Hepatocyte (in vitro differentiated cells): ENCODE measurements at regions not wholly inside any gene's neighbourhood (a gene's known extent, or its start where the extent isn't known, plus 50 kb on each side); places are given as distances from the start of the nearest gene placed in this dataset.

Experiments used
- DNase-seq: peaks from one replicate; pipeline ENCODE4 v3.0.0-alpha.2; 2016; ENCODE audit warnings: low spot score
- H2AFZ ChIP-seq: fragments of 200-600 bp; sonication (generic); 2 replicates; pipeline ENCODE4 v1.6.0; 2016; ENCODE audit warnings: antibody characterized with exemption, mild to moderate bottlenecking
- H3K27ac ChIP-seq: fragments of 200-600 bp; sonication (generic); 2 replicates; pipeline ENCODE4 v1.5.1; 2016; ENCODE audit warnings: mild to moderate bottlenecking
- H3K27me3 ChIP-seq: fragments of 200-600 bp; sonication (generic); 2 replicates; pipeline ENCODE4 v1.6.1; 2016
- H3K36me3 ChIP-seq: fragments of 200-600 bp; sonication (generic); replicated peaks from 2 replicates; pipeline ENCODE4 v1.5.1; 2016; ENCODE audit warnings: low read depth; ENCODE audit not compliant: insufficient read depth
- H3K4me1 ChIP-seq: fragments of 200-600 bp; sonication (generic); 2 replicates; pipeline ENCODE4 v1.5.1; 2016; ENCODE audit warnings: mild to moderate bottlenecking, moderate library complexity; ENCODE audit not compliant: insufficient read depth
- H3K4me2 ChIP-seq: fragments of 200-600 bp; sonication (generic); 2 replicates; pipeline ENCODE4 v1.6.0; 2016
- H3K4me3 ChIP-seq: fragments of 200-600 bp; sonication (generic); 2 replicates; pipeline ENCODE4 v1.5.1; 2016; ENCODE audit warnings: mild to moderate bottlenecking
- H3K79me2 ChIP-seq: fragments of 200-600 bp; sonication (generic); 2 replicates; pipeline ENCODE4 v1.6.0; 2017; ENCODE audit warnings: mild to moderate bottlenecking
- H3K9me2 ChIP-seq: fragments of 200-600 bp; sonication (generic); replicated peaks from 2 replicates; pipeline ENCODE4 v1.6.0; 2017; ENCODE audit warnings: mild to moderate bottlenecking; ENCODE audit not compliant: insufficient read depth
- H3K9me3 ChIP-seq: fragments of 200-600 bp; sonication (generic); 2 replicates; pipeline ENCODE4 v1.5.1; 2016; ENCODE audit warnings: low read depth, mild to moderate bottlenecking
- H4K20me1 ChIP-seq: fragments of 200-600 bp; sonication (generic); 2 replicates; pipeline ENCODE4 v1.6.0; 2016; ENCODE audit warnings: mild to moderate bottlenecking; ENCODE audit not compliant: insufficient read depth, poor library complexity, severe bottlenecking
- EZH2 ChIP-seq: fragments of 200-600 bp; sonication (generic); IDR thresholded peaks from 2 replicates; pipeline ENCODE4 v1.6.1; 2016; ENCODE audit warnings: antibody characterized with exemption, mild to moderate bottlenecking, borderline replicate concordance
- EZH2phosphoT487 ChIP-seq: fragments of 200-600 bp; sonication (generic); IDR thresholded peaks from one replicate; pipeline ENCODE4 v1.6.1; 2018; ENCODE audit warnings: antibody characterized with exemption, mild to moderate bottlenecking, low read depth, moderate library complexity; ENCODE audit not compliant: unreplicated experiment, severe bottlenecking
- WGBS: methylation state at CpG from one replicate; pipeline ENCODE4 v1.1.6; 2016; ENCODE audit warnings: low lambda C conversion rate; ENCODE audit errors: missing lambda C conversion rate; 5-methylcytosine and 5-hydroxymethylcytosine counted together
- TF ChIP-seq, protein P1 (sequence below): fragments of 200-600 bp; sonication (generic); IDR thresholded peaks from 2 replicates; pipeline ENCODE4 v1.5.1; 2016; ENCODE audit warnings: antibody characterized with exemption, mild to moderate bottlenecking; ENCODE audit not compliant: poor library complexity

DNA sequence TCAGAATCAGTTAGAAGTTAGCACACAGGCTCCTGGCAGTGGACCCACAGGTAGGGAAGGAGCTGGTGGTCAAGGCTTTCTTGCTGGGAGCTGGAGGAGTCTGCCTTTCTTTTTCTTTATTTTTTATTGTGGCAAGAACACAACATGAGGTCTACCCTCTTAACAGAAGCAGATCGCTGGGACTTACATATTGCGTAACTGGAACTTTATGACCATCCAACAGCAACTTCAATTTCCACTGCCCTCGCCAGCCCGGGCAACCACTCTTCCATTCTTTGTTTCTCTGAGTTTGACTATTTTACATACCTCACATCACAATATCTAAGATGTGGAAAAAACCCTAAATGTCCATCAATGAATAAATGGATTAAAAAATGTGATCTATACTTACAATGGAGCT is 147.8 kb upstream of the AJAP1 start:
- no peak overlapping the region for H3K4me2 ChIP-seq
- H3K79me2 ChIP-seq, result no peaks in the 10 kb centered on the region
- no peaks in the 10 kb centered on the region for H4K20me1 ChIP-seq
- H3K4me1 ChIP-seq, result no peaks in the 10 kb centered on the region
- H2AFZ ChIP-seq, result no peak overlapping the region
- WGBS, result 86% methylated on average over 4 of the region's 4 CpGs
- H3K9me2 ChIP-seq, result no peaks in the 10 kb centered on the region
- H3K27ac ChIP-seq, result no peak overlapping the region
- H3K4me3 ChIP-seq, result no peak overlapping the region
- no peak for TF ChIP-seq EZH2
- TF ChIP-seq, protein P1, sequence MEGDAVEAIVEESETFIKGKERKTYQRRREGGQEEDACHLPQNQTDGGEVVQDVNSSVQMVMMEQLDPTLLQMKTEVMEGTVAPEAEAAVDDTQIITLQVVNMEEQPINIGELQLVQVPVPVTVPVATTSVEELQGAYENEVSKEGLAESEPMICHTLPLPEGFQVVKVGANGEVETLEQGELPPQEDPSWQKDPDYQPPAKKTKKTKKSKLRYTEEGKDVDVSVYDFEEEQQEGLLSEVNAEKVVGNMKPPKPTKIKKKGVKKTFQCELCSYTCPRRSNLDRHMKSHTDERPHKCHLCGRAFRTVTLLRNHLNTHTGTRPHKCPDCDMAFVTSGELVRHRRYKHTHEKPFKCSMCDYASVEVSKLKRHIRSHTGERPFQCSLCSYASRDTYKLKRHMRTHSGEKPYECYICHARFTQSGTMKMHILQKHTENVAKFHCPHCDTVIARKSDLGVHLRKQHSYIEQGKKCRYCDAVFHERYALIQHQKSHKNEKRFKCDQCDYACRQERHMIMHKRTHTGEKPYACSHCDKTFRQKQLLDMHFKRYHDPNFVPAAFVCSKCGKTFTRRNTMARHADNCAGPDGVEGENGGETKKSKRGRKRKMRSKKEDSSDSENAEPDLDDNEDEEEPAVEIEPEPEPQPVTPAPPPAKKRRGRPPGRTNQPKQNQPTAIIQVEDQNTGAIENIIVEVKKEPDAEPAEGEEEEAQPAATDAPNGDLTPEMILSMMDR, result no peak
- no peak for TF ChIP-seq EZH2phosphoT487
- no peaks in the 10 kb centered on the region for H3K36me3 ChIP-seq
- H3K27me3 ChIP-seq, result no peaks in the 10 kb centered on the region
- no peak for DNase-seq
- no peaks in the 10 kb centered on the region for H3K9me3 ChIP-seq

DNA sequence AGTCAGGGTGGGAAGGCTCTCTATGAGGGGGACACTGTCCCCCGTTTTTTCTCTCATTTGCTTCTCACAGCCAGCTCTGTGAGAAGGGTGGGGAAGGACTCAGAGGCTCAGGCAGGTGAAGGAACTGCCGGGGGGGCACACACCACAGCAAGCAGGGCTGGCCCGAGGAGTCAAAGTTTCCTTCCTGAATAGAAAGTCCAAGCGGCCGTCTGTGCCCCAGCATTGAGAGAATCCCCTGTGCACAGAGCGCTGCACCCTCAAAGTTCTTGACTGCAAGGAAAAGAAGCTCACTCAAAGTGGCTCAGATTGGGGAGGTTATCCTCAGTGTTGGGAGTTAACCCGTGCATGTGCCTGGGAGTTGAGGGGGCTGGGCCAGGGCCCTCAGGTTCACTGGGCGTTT is 145.2 kb upstream of the AJAP1 start:
- TF ChIP-seq EZH2, result no peak
- TF ChIP-seq, protein P1, result no peak
- no peak for TF ChIP-seq EZH2phosphoT487
- no peaks in the 10 kb centered on the region for H4K20me1 ChIP-seq
- 75% methylated on average over 8 of the region's 8 CpGs for WGBS
- no peak for DNase-seq
- no peak overlapping the region for H3K4me2 ChIP-seq
- no peak overlapping the region for H3K4me3 ChIP-seq
- H3K36me3 ChIP-seq, result no peaks in the 10 kb centered on the region
- no peaks in the 10 kb centered on the region for H3K9me3 ChIP-seq
- no peak overlapping the region for H2AFZ ChIP-seq
- H3K79me2 ChIP-seq, result no peaks in the 10 kb centered on the region
- no peak overlapping the region for H3K27ac ChIP-seq
- H3K27me3 ChIP-seq, result no peaks in the 10 kb centered on the region
- H3K4me1 ChIP-seq, result no peaks in the 10 kb centered on the region
- H3K9me2 ChIP-seq, result no peaks in the 10 kb centered on the region

- Histone ChIP-seq H3K79me2 (no peaks in the 10 kb centered on the region), H3K4me2 (no peak overlapping the region), H3K4me1 (no peaks in the 10 kb centered on the region), H3K27me3 (no peaks in the 10 kb centered on the region), H3K9me3 (no peaks in the 10 kb centered on the region), H2AFZ (no peak overlapping the region), H3K9me2 (no peaks in the 10 kb centered on the region), H3K36me3 (no peaks in the 10 kb centered on the region), H3K4me3 (no peak overlapping the region), H3K27ac (no peak overlapping the region), H4K20me1 (no peaks in the 10 kb centered on the region)
- DNase-seq, result no peak
- TF ChIP-seq EZH2phosphoT487 (no peak), EZH2 (no peak)
- TF ChIP-seq, protein P1, result no peak
- 87% methylated on average over 4 of the region's 4 CpGs for WGBS
These were observed 144.1 kb upstream of the AJAP1 start for GRCh38 chr1:4510276-4510691.

DNA sequence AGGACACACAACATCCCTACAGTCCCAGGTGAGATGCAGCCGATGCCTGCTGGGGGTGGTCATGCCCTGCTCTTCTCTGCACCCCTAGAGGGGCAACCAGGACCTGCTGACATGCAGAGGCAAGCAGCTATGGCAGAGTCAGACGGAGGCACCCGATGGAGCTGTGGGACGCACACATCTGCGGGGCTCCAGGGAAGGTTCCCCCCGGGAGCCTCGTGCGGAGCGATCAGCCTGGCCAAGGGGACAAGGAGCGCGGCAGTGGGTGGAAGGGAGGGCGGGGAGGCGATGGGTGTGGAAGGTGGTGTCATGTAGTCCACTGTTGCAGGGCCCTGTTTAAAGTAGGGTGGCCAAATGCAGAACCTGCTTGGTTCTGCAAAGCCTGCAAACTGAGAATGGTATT is 143.0 kb upstream of the AJAP1 start:
- no peaks in the 10 kb centered on the region for H4K20me1 ChIP-seq
- H2AFZ ChIP-seq, result no peak overlapping the region
- H3K4me2 ChIP-seq, result no peak overlapping the region
- H3K9me2 ChIP-seq, result no peaks in the 10 kb centered on the region
- H3K27ac ChIP-seq, result no peak overlapping the region
- no peak for DNase-seq
- no peaks in the 10 kb centered on the region for H3K27me3 ChIP-seq
- 91% methylated on average over 13 of the region's 13 CpGs for WGBS
- no peaks in the 10 kb centered on the region for H3K79me2 ChIP-seq
- no peaks in the 10 kb centered on the region for H3K36me3 ChIP-seq
- no peaks in the 10 kb centered on the region for H3K9me3 ChIP-seq
- H3K4me1 ChIP-seq, result no peaks in the 10 kb centered on the region
- TF ChIP-seq, protein P1, result no peak
- no peak for TF ChIP-seq EZH2
- TF ChIP-seq EZH2phosphoT487, result no peak
- no peak overlapping the region for H3K4me3 ChIP-seq
